Fibroblast of skin of left biceps (primary cell): ENCODE measurements at regions not wholly inside any gene's neighbourhood (a gene's known extent, or its start where the extent isn't known, plus 50 kb on each side); places are given as distances from the start of the nearest gene placed in this dataset.

ENCODE experiments used
- DNase-seq, 2 experiments: peaks; one replicate each; pipeline ENCODE4 v3.0.0-alpha.2; 2013; ENCODE audit warnings: low read depth in 2 of 2

DNA sequence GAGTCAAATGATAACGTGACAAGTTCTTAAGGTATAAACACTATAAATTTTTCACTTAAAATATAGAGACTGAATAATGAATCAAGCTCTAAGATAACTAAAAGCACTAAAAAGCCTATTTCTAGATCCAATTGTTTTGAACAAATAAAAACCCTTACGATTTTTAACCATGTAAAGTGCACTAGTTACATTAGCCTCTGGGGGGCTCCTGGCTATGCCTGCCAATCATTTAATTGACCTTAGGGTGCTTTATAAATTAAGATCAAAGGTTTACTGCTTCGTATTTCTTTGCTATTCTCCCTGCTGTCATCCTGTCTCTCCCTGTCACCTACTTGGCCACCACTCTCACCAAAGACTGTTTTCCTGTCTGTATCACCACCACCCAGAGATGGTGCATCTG lies 133.4 kb downstream of the ESM1 start:
- no peak for DNase-seq

DNA sequence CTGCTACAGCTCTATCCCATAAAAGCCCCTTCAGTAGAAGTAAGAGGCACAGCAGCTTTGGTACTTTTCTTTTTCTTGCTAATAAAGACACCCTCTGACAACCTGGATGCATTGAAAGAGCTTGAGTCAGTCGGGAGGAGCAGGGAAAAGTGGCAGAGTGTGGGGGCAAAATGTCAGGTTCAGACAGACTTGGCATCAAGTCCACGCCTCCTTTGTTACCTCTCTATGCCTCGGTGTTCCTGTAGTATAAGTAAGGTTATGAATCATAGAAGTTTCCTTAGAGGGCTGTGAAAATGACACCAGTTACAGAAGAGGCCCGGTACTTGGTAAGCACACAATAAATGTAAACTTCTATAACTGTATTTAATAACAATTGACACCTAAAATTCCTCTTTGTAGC lies 133.9 kb downstream of the ESM1 start:
- no peak for DNase-seq

GRCh38 chr5:54848581-54848980 lies 136.8 kb downstream of the ESM1 start:
- DNase-seq = no peak

GRCh38 chr5:54845567-54845941 lies 139.8 kb downstream of the ESM1 start:
- no peak for DNase-seq

DNA sequence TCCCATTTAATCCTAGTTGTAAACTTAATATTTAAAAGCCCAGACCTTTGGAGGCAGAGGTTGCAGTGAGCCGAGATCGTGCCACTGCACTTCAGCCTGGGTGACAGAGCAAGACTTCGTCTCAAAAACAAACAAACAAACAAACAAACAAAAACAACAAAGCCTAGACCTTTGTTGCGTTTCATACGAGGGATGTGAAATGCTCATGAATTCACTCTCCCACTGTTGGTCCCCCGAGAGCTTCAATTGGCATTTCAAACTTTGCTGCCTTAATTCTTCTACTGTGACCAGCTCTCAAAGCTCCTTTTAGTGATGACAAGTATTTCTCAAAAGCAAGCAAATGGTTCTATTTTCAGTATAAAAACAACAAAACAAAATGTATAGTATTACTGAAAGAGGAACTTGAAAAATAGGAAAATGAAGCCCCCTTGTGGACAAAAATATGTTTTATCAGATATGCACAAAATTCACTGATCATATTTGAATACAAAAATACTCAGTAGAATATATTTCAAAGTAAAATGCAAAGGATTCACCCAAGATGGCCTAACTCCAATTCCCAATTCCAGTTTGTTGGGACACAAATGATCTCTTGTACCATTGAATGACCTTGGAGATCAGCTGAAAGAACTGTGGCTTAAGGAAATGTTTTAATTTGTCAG lies 140.4 kb downstream of the ESM1 start:
- peak in 1 of 2 experiments; percentile 40 for DNase-seq

GRCh38 chr5:54844266-54844665 lies 141.1 kb downstream of the ESM1 start:
- no peak for DNase-seq

GRCh38 chr5:54841481-54841880 lies 143.9 kb downstream of the ESM1 start:
- DNase-seq = no peak

GRCh38 chr5:54838843-54839242 lies 146.6 kb downstream of the ESM1 start:
- no peak for DNase-seq

GRCh38 chr5:54837981-54838380 lies 147.4 kb downstream of the ESM1 start:
- DNase-seq = no peak

GRCh38 chr5:54837093-54837492 lies 148.3 kb downstream of the ESM1 start:
- DNase-seq = no peak

DNA sequence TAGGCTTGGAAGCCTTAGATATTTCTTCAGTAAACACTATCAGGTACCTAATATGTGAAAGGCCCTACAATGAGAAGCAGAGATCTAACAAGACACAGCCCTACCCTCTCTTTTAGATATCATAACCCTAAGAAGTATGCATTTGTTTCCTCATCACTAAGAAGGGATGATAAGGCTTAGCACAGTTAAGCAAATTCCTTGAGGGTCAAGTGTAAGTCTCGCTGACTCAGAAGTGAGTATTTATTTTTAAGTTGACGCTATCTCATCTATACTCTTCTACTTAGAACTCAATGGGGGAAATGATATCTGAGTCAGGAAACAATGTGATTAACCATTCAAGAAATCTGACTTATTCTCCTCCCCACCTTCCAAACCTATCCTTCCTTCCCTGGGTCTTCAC lies 149.7 kb downstream of the ESM1 start:
- no peak for DNase-seq

DNA sequence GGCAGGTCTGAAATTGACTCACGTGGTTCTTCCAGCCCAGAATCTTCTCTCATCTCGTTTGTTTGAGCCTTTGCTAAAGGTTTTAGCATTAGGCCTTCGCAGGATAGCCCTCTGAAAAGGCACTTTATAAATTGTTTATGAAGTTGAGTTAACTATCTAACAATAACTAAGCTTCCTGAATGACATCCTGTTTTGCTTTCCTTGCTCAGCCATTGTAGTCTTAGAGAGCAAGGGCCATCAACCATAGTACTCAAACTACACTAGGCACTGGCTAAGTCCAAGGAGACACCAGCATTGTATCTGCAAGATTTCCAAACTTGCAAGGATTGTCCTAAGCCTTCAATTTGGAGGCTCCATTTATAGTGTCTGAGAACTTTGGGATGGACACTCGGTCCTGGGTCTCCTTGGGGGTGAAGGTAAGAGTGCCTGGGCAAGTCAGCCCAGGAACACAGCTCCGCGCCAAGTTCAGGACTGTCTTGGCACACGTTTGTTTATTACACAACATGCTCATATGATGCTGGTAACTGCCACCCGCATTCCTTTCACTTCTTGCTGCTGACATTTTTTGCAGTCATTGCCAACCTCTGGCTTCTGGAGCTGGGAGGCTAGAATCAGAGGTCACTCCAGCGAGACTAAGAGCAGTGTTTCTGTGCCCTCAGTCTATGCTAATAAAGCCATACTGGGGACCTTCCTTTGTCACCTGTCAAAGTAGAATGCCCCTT lies 151.1 kb downstream of the ESM1 start:
- no peak for DNase-seq

- no peak for DNase-seq
Measured at GRCh38 chr5:54833590-54833989, 151.8 kb downstream of the ESM1 start.

DNA sequence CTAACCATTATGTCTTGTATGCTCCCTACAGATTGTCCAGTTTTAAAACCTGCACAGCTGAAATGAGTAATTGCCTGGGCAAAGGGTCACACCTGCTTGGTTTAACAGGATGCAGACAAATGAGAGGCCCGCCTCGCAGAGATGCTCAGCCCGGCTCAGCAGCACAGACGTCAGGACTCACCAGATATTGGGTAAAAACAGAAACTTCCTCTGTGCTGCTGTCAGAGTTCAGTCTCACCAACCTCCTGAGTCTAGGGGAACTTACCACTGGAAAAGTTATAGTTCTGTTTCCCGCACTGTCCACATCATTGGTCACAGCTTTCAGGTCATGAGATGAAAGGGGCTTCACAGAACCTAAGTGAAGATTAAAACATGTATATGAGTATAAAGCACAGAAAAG lies 152.5 kb downstream of the ESM1 start:
- no peak for DNase-seq

- peak; percentile 42 to 47 for DNase-seq
Measured at GRCh38 chr5:54832045-54832444, 153.3 kb downstream of the ESM1 start.

- no peak for DNase-seq
Measured at GRCh38 chr5:54831233-54831632, 154.2 kb downstream of the ESM1 start.

DNA sequence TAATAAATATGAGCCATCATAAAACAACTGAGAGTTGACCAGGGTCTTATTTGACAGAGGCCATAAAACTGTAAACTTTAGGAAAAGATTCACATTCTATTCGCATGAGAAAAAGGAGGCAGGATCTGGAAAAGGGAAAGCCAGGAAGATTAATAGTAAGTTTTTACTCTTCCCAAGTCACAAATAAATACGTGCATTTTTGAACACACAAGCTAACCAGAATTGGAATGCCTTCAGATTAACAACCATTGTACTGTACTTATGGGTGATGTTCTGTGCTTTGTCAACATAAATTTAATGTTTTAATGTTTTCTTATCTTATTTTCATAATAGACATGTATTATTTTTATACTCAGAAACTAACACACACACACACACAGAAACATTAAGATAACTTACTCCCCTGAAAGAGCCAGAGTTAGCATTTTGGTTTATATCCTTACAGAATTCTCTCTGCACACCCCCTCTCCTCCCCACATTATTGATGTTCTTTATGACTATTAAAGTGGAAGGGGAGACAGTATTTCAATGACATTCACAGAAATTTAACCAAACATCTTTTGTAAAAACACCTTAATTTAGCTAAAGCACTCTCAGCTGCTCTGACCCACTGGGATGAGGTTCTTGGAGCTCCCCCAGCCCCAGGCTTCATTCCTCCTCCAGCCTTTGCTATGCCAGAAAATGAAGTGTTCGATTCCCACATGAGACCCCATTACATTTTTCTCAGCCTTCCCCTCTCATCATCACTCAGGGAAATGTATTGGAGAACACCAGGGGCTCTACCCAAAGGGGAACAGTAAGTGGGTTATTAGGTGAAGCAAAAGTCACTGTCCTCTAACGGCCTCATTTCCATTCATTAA lies 155.5 kb downstream of the ESM1 start:
- DNase-seq = no peak

DNA sequence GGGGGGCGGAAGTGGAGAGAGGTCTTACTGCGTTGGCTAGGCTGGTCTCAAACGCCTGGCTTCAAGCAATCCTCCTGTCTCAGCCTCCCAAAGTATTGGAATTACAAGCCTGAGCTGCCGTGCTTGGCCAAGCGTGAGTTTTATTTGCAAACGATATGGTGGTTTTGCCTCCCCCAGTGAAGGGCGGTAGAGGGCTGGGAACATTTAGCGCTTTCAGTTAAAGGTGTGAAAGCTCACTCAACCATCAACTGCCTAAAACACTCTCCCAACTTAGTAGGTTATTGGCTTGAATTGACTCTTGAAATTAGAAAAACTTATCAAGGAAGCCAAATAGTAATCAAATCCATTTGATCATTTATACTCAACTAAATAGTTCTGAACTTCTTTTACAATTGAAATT lies 156.3 kb downstream of the ESM1 start:
- DNase-seq = no peak

DNA sequence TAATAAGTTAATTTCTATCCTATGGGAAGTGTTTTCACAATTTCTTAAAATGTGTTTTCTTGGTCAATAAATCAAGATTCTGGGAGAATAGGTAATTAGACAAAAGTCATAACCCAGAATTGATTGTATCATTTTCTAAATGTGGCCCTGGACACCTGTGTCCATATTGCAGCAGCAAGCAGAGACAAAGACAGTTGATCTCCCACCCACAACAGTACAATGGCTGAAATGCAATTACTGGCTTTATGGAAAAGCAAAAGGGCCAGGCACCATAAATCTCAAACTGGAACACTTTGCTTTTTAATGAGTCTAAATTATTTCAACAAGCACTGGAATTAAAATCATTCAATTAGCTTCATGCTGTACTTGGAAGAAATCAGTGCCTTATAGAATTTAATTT lies 157.2 kb downstream of the ESM1 start:
- no peak for DNase-seq

- DNase-seq = no peak
Measured at GRCh38 chr5:54825005-54825404, 160.4 kb downstream of the ESM1 start.

GRCh38 chr5:54823006-54823405 lies 162.4 kb downstream of the ESM1 start:
- DNase-seq = no peak

DNA sequence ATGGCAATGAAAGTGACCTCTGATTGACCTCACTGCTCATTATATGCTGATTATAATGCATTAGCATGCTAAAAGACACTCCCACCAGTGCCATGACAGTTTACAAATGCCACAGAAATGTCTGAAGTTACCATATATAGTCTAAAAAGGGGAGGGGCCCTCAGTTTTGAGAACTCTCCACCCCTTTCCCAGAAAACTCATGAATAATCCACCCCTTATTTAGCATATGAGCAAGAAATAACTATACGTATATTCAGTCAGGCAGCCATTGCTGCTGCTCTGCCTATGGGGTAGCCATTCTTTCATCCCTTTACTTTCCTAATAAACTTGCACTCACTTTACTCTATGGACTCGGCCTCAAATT lies 163.1 kb downstream of the ESM1 start:
- no peak for DNase-seq
